ENCODE measurements at regions not wholly inside any gene's neighbourhood (a gene's known extent, or its start where the extent isn't known, plus 50 kb on each side); places are given as distances from the start of the nearest gene placed in this dataset.

DNA sequence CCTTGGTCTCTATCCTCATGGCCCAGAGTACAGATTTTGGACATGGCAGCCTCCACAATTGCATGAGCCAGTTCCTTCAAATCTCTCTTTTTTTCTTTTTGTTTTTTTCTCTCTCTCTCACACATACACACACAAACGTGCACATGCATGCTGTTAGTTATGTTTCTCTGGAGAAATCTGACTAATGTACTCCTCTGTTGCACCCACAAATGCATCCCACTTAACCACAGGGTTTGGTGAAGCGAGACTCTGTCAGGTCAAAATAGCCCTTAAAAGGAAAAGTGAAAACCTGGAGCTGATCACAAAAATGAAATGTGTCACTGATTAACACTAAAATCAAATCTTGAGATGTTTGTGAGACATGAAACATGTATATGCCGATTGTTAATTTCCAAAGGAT, 374.6 kb upstream of the ARGLU1 start:
- 15% methylated on average over 3 of the region's 3 CpGs for WGBS (ENCODE audit: low lambda C conversion rate)

GRCh38 chr13:106941779-106942178, 373.8 kb upstream of the ARGLU1 start:
- Histone ChIP-seq H3K4me1 (ENCODE audit: control insufficient read depth in 1 of 2, insufficient read depth in 2 of 2, low read depth in 1 of 2, low read length in 1 of 2) (no peaks in the 10 kb centered on the region), H3K9me2 (no peaks in the 10 kb centered on the region), H2AFZ (ENCODE audit: low read depth) (no peak overlapping the region), H3K4me3 (ENCODE audit: low read depth in 2 of 2, low read length in 1 of 2) (no peak overlapping the region), H4K20me1 (ENCODE audit: insufficient read depth) (no peaks in the 10 kb centered on the region), H3K4me2 (no peak overlapping the region), H3K9me3 (no peaks in the 10 kb centered on the region; the same call in 1 of the 2 replicates), H3K9ac (no peak overlapping the region), H3K27me3 (ENCODE audit: insufficient read depth) (no peaks in the 10 kb centered on the region), H3K27ac (ENCODE audit: low read depth in 2 of 2, low read length in 1 of 2) (no peak overlapping the region), H3K79me2 (ENCODE audit: insufficient read depth) (no peaks in the 10 kb centered on the region), H3K36me3 (replicated peaks in 1 of 2; ENCODE audit: control insufficient read depth in 1 of 2, insufficient read depth in 2 of 2, low read length in 1 of 2) (no peaks in the 10 kb centered on the region), H3F3A (replicated peaks; ENCODE audit: insufficient read depth) (no peaks in the 10 kb centered on the region)
- TF ChIP-seq NFIC (IDR thresholded peaks at IDR 0.05; ENCODE audit: borderline replicate concordance) (no peak), SMC3 (IDR thresholded peaks at IDR 0.05; ENCODE audit: low read depth, low read length) (no peak), RXRA (IDR thresholded peaks at IDR 0.05; ENCODE audit: borderline replicate concordance, low read depth) (no peak), ZBTB33 (IDR thresholded peaks at IDR 0.05; ENCODE audit: borderline replicate concordance, low read depth) (no peak), MEF2A (IDR thresholded peaks at IDR 0.05; ENCODE audit: borderline replicate concordance, low read depth) (no peak), TEAD4 (IDR thresholded peaks at IDR 0.05; ENCODE audit: borderline replicate concordance, insufficient read depth) (no peak), GATA2 (CRISPR knock-in tag; IDR thresholded peaks at IDR 0.05) (no peak), FOSL2 (IDR thresholded peaks at IDR 0.05; ENCODE audit: borderline replicate concordance, low read depth) (no peak), POLR2AphosphoS5 (IDR thresholded peaks at IDR 0.05; ENCODE audit: low read depth, low read length) (no peak), MXI1 (IDR thresholded peaks at IDR 0.05; ENCODE audit: low read depth, low read length) (no peak)
- TF ChIP-seq, protein P1, sequence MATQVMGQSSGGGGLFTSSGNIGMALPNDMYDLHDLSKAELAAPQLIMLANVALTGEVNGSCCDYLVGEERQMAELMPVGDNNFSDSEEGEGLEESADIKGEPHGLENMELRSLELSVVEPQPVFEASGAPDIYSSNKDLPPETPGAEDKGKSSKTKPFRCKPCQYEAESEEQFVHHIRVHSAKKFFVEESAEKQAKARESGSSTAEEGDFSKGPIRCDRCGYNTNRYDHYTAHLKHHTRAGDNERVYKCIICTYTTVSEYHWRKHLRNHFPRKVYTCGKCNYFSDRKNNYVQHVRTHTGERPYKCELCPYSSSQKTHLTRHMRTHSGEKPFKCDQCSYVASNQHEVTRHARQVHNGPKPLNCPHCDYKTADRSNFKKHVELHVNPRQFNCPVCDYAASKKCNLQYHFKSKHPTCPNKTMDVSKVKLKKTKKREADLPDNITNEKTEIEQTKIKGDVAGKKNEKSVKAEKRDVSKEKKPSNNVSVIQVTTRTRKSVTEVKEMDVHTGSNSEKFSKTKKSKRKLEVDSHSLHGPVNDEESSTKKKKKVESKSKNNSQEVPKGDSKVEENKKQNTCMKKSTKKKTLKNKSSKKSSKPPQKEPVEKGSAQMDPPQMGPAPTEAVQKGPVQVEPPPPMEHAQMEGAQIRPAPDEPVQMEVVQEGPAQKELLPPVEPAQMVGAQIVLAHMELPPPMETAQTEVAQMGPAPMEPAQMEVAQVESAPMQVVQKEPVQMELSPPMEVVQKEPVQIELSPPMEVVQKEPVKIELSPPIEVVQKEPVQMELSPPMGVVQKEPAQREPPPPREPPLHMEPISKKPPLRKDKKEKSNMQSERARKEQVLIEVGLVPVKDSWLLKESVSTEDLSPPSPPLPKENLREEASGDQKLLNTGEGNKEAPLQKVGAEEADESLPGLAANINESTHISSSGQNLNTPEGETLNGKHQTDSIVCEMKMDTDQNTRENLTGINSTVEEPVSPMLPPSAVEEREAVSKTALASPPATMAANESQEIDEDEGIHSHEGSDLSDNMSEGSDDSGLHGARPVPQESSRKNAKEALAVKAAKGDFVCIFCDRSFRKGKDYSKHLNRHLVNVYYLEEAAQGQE (IDR thresholded peaks at IDR 0.05; ENCODE audit: low read depth, low read length) = no peak
- TF ChIP-seq, protein P2, sequence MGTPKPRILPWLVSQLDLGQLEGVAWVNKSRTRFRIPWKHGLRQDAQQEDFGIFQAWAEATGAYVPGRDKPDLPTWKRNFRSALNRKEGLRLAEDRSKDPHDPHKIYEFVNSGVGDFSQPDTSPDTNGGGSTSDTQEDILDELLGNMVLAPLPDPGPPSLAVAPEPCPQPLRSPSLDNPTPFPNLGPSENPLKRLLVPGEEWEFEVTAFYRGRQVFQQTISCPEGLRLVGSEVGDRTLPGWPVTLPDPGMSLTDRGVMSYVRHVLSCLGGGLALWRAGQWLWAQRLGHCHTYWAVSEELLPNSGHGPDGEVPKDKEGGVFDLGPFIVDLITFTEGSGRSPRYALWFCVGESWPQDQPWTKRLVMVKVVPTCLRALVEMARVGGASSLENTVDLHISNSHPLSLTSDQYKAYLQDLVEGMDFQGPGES (IDR thresholded peaks at IDR 0.05; ENCODE audit: low read depth, low read length) = no peak
- TF ChIP-seq, protein P3, sequence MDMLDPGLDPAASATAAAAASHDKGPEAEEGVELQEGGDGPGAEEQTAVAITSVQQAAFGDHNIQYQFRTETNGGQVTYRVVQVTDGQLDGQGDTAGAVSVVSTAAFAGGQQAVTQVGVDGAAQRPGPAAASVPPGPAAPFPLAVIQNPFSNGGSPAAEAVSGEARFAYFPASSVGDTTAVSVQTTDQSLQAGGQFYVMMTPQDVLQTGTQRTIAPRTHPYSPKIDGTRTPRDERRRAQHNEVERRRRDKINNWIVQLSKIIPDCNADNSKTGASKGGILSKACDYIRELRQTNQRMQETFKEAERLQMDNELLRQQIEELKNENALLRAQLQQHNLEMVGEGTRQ (IDR thresholded peaks at IDR 0.05; ENCODE audit: borderline replicate concordance, low read depth, low read length) = no peak
- CTCF ChIA-PET = interaction anchor here (1.1 to 1.3 kb wide), 2 partner anchors 18 to 203 kb away, joined by 3 to 4 read pairs; no protein-coding TSS in a partner anchor
- DNase-seq = no peak
- 30% methylated on average over 7 of the region's 8 CpGs for WGBS (ENCODE audit: low lambda C conversion rate)
- POLR2A ChIA-PET = no interaction called here

More for the DNA sequence above, 374.6 kb upstream of the ARGLU1 start:
- no peak for TF ChIP-seq TAF1 (IDR thresholded peaks at IDR 0.05; ENCODE audit: borderline replicate concordance, low read depth, low read length)
- TF ChIP-seq MEF2A (IDR thresholded peaks at IDR 0.05; ENCODE audit: borderline replicate concordance, low read depth) = no peak
- CTCF ChIA-PET = no interaction called here
- H3K4me1 ChIP-seq (ENCODE audit: control insufficient read depth in 1 of 2, insufficient read depth in 2 of 2, low read depth in 1 of 2, low read length in 1 of 2) = no peaks in the 10 kb centered on the region
- H3K4me2 ChIP-seq = no peak overlapping the region
- no peak overlapping the region for H2AFZ ChIP-seq (ENCODE audit: low read depth)
- POLR2A ChIA-PET = no interaction called here
- H3K27me3 ChIP-seq (ENCODE audit: insufficient read depth) = no peaks in the 10 kb centered on the region
- no peaks in the 10 kb centered on the region for H4K20me1 ChIP-seq (ENCODE audit: insufficient read depth)
- H3K9ac ChIP-seq = no peak overlapping the region
- no peak for DNase-seq
- H3K79me2 ChIP-seq (ENCODE audit: insufficient read depth) = no peaks in the 10 kb centered on the region
- no peaks in the 10 kb centered on the region for H3K9me2 ChIP-seq
- H3F3A ChIP-seq (replicated peaks; ENCODE audit: insufficient read depth) = no peaks in the 10 kb centered on the region
- no peaks in the 10 kb centered on the region; the same call in 1 of the 2 replicates for H3K9me3 ChIP-seq
- H3K27ac ChIP-seq (ENCODE audit: low read depth in 2 of 2, low read length in 1 of 2) = no peak overlapping the region
- no peaks in the 10 kb centered on the region for H3K36me3 ChIP-seq (replicated peaks in 1 of 2; ENCODE audit: control insufficient read depth in 1 of 2, insufficient read depth in 2 of 2, low read length in 1 of 2)
- no peak overlapping the region for H3K4me3 ChIP-seq (ENCODE audit: low read depth in 2 of 2, low read length in 1 of 2)
